ENCODE measurements at regions not wholly inside any gene's neighbourhood (a gene's known extent, or its start where the extent isn't known, plus 50 kb on each side); places are given as distances from the start of the nearest gene placed in this dataset.
"Not testable (repeated sequence)": the region's sequence is repeated elsewhere in the genome, so short reads cannot be mapped to it uniquely, and the experiment has no call there.

DNA sequence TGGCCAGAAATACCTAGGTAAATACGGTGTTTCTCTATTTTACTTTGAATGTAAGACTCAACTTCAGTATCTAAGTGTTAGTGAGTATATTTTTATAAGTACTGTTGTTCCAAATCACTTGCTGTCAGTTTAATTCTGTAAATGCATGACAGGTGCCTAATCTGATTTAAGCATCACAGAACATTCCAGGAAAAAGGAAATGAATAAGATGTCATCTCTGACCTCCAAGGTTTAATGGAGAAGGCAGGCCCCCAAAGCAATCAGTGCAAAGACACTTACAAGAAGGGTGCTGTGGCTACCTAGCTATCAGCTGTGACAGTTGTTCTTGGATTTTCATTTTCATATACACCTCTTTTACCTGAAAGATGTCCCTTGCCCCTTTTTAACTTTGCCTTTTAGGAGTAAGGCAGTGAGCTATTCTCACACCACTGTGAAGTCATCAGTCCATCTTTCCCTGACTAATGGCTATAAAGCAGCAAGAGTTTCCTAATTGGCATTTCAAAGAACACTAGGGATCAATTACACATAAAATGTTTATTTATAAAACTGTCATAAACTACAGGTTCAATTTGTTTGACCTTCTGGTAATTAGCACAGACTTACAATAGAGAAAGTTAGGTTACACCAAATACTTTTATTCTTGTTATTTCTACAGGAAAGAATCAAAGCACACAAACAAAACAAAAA, 427.6 kb downstream of the SPRY2 start:
- DNase-seq (ENCODE audit: low read depth), result no peak

DNA sequence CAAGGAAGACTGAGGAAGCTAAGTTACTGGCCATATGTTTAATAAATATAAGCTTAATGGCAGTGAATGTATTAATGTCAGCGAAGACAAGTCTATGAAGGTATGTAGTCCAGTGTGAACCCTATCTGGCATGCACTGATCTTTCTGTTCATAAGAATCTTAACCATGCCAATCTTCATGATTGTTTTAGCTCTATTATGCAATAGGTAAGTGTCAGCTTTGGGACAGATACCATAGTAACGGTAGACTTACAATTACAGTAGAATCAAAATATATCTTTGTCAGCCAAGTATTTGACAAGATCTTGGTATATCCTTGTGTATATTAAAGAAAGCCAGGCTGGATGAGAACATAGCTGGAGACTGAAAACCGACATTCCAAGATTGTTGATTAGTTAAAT, 428.5 kb downstream of the SPRY2 start:
- no peak for DNase-seq (ENCODE audit: low read depth)

DNA sequence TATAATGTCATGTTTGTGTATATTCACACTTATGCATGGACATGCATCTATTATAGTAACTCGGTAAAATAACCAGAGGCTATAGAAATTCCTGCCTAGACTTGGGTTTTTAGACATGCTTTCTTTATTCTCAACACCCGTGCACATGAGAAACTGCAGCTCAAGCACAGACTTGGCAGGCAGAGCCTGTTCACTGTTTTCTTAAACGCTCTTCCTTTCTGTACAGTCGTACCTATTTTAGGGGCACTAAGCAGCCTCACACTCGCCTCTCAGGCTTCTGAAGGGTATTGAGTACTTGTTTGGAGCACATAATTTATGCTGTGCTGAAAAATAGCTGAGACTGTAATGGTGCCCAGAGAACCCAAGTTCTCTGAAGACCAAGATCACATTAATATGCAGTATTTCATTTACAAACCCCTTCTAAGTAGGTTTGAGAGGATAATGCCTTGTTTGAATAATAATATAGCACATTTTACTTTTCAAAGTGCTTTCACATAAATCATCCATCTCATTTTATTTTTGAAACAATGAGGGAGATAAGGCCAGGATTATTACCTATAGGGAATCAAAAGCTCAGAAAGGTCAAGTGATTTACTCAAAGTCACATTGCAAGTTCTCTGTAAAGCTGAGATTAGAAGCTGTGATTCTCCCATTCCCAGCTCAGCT, 429.9 kb downstream of the SPRY2 start:
- no peak for DNase-seq (ENCODE audit: low read depth)

DNA sequence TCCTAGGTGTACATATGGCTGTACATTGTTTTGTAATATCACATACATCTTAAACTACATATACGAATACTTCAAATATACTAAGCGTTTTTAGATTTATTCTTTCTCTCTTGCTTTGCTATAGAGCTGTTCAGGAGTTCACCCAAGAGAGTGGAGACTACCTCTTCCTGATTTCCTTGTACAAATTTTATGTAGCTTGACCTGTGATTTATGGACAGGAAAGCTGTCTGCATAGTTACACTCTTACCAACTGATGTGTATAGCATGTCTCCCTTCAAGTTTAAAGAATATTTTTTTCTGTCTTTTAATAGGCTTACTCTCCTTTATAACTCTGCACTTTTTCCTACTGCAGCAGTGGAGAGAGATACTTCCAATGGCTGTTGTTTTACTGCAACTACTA, 428.7 kb downstream of the NDFIP2 start:
- DNase-seq (ENCODE audit: low read depth), result no peak

DNA sequence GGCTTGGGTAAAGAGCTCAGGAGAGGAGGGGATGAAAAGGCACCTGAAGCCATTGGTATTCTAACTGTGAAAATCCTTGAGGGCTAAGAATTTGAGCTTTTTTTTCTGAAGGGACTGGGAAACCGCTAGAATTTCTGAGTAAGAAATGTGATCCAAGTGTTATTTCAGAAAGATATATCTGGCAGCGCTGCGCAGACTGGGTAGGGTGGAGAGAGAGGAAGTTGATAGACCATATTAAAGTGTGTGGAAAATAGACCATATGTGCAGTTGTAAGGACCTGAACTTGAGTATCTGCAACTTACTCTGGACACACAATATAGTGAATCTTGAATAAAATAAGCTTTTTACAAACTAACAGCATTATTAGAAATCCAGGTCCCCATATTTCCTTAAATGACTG, 427.4 kb downstream of the NDFIP2 start:
- DNase-seq (ENCODE audit: low read depth), result no peak

DNA sequence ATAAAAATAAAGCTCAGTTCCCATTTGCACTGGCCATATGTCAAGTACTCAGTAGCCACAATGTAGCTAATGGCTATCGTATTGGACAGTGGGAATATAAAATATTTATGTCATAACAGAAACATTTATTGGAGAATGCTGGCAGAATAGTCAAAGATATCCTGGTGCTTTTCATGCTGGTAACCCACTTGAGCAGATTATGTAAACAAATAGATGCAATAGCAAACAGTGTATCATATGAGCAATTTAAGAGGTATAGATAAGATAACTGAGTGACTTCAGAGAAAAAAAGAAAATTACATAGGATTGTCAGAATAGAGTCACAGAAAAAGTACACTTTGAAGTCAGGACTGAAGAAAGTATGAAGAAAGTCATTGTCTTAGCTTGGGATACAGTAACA, 426.6 kb downstream of the NDFIP2 start:
- DNase-seq (ENCODE audit: low read depth), result no peak

DNA sequence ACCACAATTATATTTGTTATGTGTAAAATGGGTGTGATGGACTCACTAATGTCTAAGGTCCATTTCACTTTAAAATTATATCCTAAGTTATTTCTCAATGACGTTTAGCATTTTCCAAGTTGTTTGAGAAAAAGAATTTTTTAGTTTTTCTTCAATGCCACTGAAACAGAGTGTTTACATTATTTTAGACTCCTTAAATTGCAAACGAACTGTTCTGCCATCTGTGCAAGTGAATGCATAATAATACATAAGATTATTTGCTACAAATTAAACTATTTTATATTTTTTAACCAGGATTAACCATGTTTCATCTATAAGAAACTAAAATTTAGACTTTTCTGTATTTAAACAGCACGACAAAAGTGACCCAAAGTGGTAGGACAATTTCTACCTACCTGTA, 425.4 kb downstream of the NDFIP2 start:
- no peak for DNase-seq (ENCODE audit: low read depth)

DNA sequence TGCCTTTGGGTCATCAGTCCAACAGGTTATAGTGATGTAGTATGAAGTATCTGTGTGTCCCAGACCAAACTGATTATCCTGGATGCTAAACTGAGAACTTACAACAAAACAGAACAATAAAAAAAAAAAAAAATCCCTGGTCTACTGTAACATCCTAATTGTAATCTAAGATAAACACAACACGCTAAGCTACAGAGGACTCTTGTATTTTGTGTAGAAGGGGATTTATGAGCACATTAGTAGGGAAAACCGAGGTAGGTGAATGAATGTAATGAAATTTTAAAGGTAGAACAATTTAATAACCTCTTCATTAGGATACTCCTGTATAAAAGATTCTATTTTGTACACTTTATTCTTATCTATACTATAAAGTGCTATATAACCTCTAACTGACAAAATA, 424.1 kb downstream of the NDFIP2 start:
- no peak for DNase-seq (ENCODE audit: low read depth)

DNA sequence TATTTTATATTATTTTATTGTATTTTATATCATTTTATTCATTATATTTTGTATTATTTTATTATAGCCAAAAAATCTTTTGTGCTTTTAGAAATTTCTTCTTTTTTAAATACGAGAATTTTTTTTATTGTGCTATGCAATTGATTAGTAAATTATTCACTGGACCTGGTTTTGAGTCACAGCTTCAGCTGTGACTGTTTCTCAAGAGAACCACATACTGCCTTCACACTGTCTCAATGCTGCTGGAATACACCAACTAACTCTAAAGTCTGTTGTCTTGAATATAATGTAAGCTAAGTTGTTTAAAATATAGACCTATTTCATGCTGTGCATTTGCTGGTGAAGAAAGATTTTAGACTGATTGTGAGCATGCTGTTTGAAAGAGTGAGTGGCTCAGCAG, 423.6 kb downstream of the NDFIP2 start:
- no peak for DNase-seq (ENCODE audit: low read depth)

DNA sequence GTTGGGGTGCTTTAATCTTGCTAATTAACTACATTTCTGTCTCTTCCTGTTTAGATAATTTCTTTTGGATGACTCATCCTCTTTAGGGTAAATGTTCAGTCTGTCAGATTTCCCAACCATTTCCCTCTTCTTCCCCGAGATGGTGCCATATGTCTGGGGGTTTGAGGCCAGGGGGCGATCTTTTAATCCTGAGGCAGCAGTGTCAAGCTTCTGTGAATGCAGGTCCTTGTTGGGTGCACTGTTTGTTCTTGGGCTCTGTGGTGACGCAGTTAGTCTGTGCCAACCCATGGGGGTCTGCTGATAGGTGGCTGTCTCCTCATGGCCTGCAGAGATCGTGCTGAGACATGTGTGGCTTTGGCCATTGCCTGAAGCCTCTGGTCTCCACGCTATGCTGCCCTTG, 420.4 kb downstream of the NDFIP2 start:
- DNase-seq (ENCODE audit: low read depth), result no peak

DNA sequence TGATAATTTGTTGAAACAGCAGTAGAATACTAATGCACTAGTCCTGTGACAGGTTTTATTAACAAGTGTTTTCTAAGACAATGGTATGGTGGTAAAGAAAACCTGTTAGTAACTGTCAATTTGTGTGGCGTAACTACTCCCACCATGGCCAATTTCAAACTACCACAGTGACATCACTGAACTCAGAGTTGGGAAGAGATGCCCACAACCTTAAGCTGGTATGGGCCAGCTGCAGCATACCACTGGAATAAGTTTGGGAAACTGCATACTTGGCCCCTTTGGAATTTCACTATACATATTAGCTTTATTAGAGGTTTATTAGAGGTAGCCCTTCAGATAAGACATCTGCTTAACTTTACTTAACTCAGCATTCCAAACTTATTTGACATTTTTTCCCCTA, 419.4 kb downstream of the NDFIP2 start:
- no peak for DNase-seq (ENCODE audit: low read depth)

DNA sequence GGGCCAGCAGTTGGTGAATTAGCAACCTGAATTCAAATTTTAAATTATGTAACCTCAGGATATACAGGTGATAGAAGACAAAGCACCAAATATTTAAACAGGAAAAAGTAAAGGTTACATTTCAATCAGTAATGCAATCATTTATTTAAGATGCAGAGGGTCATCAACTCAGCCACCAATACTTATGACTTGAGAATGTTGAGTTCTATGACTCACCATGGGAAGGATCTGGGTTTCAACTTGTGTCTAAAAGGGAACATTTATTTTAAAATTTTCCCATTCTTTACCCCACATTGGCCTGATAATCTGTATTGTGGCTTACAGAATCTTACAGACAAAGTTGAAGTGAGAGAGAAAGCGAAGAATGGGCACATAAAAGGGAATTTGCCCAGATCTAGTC, 418.0 kb downstream of the NDFIP2 start:
- no peak for DNase-seq (ENCODE audit: low read depth)

DNA sequence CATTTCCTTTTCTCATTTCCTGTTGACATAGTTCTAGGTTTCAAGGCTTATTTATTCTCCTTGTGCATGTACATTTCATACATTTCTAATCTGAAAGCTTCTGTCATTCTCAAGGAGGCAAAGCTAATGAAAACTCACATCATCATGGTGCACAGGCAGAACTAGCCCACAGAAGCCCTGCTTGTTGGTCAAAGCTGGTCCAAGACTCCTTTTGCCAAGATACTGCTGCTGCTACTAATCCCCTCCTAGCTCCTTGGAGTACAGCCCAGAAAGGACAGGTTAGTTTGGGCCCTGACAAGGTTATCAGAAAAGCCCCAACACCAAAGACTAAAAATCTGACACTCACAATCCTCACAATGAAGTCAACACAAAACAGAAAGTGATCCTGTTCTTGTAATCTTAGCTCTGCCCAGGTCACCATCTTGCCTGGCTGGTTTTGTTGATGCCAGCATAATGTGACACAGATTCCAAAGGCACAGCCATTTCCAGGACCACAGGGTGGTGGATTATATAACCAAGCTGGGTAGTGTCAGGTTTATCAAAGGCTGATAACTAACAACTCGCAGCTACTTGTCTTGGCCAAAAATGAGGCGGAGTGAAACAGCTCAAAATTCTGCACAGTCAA, 417.4 kb downstream of the NDFIP2 start:
- DNase-seq (ENCODE audit: low read depth), result no peak

DNA sequence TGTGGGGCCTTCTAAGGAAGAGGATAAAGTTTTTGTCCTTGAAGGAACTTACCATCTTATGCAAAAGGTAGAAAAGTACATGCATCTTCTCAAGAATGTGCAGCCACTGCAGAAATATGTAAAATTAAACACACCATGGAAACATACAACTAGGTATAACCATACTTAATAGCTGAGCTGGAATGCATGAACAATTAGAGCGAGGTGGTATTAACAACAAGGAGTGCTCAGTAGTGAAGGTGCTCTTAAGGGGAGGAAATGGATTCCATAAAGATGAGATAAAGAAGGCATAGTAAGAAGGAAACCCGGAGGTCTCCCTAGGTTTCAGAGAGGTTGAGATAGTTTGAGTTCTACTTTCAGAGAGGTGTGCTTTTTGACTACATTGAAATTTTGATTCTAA, 415.9 kb downstream of the NDFIP2 start:
- no peak for DNase-seq (ENCODE audit: low read depth)

DNA sequence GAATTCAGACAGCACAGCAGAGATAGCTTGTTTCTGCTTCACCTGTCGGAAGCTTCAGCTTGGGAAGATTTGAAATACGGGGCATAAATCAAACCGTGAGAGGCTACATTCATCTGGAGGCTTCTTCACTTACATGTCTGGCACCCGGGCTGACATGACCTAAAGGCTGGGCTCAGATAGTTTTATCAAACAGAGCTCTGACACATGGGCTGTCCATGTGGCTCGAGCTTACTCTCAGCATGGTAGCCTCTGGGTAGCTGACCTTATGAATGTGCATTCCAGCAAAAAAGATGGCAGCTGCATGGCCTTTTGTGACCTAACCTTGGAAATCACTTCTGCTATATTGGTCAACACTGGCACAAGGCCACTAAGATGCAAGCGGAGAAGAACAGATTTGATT, 414.5 kb downstream of the NDFIP2 start:
- no peak for DNase-seq (ENCODE audit: low read depth)

DNA sequence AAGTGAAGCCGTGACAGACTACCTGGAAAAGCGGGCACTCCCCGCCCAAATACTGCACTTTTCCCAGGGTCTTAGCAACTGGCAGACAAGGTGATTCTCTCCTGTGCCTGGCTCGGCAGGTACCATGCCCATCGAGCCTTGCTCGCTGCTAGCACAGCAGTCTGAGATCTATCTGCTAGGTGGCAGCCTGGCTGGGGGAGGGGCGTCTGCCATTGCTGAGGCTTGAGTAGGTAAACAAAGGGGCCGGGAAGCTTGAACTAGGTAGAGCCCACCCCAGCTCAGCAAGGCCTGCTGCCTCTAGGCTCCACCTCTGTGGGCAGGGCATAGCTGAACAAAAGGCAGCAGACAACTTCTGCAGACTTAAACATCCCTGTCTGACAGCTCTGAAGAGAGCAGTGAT, 406.3 kb downstream of the NDFIP2 start:
- DNase-seq (ENCODE audit: low read depth), result not testable (repeated sequence)

DNA sequence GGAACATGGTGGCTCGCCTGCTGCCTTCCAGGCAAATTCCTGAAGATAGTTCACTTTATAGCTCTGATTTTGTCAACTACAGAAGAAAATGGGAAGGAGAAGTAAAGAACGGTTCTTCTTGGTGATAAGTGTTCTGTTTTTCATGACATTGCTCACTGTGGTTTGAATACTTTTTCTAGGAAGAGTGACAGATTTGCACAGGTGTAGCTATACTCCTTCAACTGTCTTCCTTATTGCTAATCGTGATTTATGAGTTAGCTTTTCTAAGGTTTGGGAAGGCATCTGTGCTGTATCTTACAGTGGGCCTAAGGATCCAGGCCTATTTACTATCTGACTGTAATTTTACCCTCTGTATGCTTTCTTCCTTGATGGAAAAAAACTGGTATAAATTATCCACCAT, 405.6 kb downstream of the NDFIP2 start:
- no peak for DNase-seq (ENCODE audit: low read depth)

DNA sequence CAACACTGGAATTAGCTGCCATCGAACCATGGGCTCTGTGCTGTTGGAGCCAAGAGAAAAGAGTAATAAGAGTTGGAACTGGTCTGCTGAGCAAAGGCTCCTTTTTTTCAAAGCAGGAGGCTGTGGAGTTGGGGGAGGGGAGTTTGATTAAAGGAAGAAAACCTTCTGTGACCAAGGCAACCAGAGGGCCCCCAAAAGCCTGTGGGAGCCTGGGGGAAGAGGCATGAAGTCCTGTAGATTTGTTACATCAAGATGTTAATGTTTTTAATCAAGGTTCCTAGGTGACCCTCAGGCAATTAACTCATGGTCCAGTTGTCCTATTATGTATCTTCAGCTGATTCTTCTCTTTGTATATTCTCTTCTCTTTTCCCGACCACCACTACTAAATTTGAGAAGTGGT, 403.9 kb downstream of the NDFIP2 start:
- no peak for DNase-seq (ENCODE audit: low read depth)

DNA sequence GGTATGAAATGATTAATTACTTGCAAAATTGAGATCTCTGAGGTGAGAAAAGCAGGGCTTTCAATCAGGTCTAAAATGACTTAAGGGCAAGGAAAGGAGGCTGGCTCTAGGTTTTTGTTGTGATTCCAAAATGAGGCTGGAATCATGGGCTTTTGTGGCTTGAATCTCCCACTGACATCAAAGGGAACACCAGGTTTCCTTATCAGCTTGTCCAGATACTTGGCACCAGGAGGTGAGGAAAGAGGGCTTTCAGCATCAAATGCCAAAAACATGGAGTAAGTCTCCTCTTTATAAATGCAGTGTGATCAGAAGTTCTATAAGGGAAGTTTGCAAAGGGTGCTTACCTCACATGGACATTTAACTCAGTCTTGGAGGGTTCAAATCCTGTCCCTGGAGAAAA, 402.3 kb downstream of the NDFIP2 start:
- DNase-seq (ENCODE audit: low read depth), result no peak

DNA sequence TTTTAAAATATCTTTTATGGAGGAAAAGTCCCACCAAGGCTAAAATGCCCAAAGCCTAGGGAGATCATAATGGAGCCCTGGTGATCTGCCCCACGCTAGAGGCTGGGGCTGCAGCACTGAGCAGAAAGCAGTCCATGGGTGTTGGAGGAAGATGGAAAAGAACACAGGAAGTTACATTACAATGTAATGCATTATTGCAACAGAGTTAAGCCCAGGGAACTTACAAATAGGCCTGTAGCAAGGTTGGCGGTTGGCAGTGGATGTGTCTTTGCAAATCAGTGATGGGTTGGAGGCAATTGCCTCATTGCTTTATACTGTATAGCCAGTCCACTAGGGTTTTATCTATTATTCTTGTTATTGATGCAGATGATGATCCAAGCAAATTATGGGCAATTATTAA, 399.9 kb downstream of the NDFIP2 start:
- no peak for DNase-seq (ENCODE audit: low read depth)

DNA sequence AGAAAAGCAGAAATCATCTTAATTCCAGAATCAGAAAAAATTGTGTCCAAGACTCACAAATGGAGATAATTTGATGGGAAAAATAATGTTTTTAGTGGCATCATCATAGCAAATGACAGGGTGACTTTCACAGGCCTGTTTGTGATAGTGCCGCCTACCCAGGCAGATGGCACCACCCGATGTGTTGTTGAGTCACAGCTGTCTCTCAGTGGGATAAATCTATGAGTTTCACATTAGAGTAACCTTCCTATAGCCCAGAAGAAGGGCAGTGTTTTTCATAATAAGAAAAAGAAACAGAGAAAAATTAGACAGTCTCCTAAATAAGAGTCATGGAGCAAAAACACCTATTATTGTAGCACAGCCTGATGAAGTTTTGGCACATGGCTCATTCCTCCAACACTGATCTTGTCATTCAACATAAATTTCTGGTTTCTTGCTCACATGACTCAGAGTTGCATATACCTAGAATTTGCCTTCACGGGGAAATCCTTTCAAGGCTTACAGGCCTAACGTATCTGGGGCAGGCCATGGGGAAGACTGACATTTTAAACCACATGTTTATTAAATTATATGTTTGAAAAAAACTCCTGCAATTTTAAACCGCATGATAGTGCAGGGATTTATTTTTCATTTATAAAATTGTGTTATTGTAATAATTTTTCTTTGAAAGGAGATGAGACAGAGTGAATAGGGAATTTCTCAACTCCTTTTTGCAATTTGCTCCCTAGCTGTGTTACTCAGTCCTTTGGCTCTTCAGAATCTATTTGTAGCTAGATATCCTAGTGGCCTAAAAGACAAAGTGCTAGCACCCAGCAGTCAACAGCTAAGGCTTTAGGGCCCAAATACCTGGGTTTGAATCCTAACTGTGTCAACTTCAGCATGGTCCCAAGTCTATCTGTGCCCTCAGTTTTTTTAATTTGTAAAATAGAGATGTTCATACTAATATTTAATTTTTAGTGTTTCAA, 393.7 kb downstream of the NDFIP2 start:
- no peak for DNase-seq (ENCODE audit: low read depth)

DNA sequence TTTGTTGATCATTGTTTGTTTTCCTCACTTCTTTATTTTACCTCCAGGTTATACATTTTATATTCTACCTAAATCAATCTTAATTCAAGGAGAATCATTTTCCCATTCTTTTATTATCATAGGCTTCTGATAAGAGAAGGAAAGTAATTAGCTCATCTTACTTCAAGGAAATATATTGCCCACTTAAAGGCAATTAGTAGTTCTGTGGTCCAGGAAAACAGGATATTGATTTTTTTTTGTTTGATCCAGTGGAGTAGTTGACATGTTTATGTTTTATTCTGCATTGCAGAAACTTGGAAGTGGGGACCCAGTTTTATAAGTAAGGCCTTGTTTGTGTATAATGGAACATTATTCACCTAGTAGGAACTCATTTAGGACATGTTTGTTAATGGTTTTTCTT, 390.6 kb downstream of the NDFIP2 start:
- no peak for DNase-seq (ENCODE audit: low read depth)

DNA sequence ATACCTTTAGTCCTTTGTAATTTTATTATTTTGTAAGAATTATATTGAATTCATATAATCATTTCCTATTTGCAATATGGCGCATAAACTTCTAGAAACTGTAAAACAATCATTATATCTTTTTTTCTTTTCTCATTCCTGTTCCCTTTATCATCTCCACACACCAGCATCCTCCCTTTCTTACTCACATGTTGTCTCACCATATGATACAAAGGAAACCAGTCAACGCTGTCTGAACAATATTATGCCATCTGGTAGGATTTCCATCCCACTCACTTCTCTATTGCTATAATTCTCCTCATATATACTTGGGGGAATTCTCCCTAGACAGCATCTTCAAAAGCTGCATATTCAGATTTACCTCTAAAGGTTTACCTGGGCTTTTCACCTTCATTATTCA, 389.8 kb downstream of the NDFIP2 start:
- no peak for DNase-seq (ENCODE audit: low read depth)
